ENCODE measurements at regions not wholly inside any gene's neighbourhood (a gene's known extent, or its start where the extent isn't known, plus 50 kb on each side); places are given as distances from the start of the nearest gene placed in this dataset.
A peak's percentile ranks its signal among the peaks of the same experiment; 100 is the strongest.

DNA sequence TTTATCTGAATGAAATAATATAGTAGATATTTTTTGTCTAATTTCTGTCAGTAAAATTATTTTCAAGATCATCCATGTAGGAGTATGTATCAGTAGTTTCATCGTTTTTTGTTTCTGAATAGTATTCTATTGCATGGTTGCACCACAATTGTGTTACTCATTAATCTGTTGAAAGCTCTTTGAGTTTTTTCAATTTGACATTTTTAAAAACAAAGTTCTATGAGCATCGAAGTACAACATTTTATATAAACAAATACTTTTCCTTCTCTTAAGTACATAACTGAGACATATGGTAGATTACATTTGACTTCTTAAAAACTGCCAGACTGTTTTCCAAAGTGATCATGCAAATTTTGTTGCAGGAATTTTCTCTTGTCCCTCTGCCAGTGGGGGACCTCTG lies 1113.1 kb upstream of the CITED2 start:
- no peak for DNase-seq (ENCODE audit: low spot score)
- Histone ChIP-seq H3K4me3 (no peak overlapping the region), H3K27ac (no peak overlapping the region)
- TF ChIP-seq CTCF (IDR thresholded peaks at IDR 0.05), result no peak

DNA sequence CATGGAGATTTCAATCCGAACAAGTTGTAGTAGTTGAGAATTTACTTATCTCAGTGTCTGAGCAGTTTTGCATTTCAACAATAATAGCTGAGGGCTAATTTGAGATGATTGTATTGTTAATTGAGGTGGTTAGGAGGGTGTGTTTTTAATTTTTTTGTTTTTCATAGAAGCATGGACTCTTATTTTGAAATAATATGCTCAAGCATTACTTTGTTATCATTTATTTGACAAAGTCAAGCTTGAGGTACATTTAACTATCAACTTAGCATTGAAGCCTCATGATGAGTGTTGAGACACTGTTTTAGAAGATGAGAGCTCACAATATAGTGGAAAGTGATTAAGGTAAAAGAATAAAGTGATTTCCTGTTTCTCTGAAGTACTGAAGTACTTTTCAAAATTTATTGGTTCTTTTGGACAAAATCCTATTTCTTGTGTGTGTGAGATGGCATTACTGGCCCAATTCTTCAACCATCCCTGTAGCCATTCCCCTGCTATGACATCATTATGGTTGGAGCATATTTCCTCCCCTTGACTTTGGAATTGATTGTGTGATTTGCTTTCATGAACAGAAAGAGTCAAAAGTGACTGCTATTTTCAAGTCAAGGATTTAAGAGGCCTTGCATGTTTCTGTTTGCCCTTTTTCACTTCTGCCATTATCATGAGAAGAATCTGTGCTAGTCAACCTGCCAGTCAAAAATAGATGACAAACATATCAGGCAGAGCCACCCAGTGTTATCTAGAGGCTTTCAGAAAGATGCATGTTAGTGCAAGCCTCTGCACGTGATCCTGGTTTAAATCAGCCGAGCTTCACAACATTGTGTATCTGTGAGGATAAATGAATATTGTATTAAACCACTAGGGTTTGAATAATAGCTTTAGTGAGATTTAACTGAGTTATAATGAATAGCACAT lies 1112.3 kb upstream of the CITED2 start:
- DNase-seq (ENCODE audit: low spot score), result no peak
- H3K27ac ChIP-seq, result no peak overlapping the region
- H3K4me3 ChIP-seq, result no peak overlapping the region
- TF ChIP-seq CTCF (IDR thresholded peaks at IDR 0.05), result no peak

GRCh38 chr6:140485740-140486449 lies 1111.4 kb upstream of the CITED2 start:
- peak overlapping the region in 1 of 2 donors; percentile 20 for H3K27ac ChIP-seq

DNA sequence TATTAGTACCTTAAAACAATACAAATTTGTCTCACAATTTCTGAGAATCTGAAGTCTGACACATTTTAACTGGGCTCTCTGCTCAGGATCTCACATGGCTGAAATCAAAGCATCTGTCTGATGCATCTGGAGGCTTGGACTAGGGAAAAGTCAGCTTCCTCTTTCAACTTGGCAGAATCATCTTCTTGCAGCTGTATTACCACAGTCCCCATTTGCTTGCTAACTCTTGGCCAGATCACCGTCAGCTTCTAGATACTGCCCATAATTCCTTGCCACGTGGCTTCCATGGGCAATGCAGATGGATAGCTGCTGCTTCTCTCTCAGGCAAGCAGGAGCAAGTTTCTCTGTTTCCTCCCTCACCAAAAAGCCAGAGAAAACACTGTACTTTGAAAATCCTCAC lies 1106.4 kb upstream of the CITED2 start:
- no peak for TF ChIP-seq CTCF (IDR thresholded peaks at IDR 0.05)
- DNase-seq (ENCODE audit: low spot score), result no peak
- H3K4me3 ChIP-seq, result no peak overlapping the region
- H3K27ac ChIP-seq, result no peak overlapping the region

More at GRCh38 chr6:140485740-140486449, 1111.4 kb upstream of the CITED2 start:
- no peak for TF ChIP-seq CTCF (IDR thresholded peaks at IDR 0.05)
- no peak for DNase-seq (ENCODE audit: low spot score)
- no peak overlapping the region for H3K4me3 ChIP-seq

DNA sequence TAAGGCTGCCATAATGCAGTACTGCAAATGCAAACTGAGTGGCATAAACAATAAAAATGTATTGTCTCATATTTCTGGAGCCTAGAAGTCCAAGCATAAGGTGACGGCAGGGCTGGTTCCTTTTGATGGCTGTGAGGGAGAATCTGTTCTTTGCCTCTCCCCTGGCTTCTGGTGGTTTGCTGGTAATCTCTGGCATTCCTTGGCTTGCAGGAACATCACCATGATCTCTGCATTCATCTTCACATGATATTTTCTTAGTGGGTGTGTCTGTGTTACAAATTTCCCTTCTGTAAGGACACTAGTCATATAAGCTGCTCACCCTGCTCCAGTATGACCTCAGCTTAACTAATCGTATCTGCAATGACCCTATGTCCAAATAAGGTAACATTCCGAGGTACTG lies 1104.2 kb upstream of the CITED2 start:
- no peak for DNase-seq (ENCODE audit: low spot score)
- no peak overlapping the region for H3K4me3 ChIP-seq
- H3K27ac ChIP-seq, result no peak overlapping the region
- TF ChIP-seq CTCF (IDR thresholded peaks at IDR 0.05), result no peak

- TF ChIP-seq CTCF (IDR thresholded peaks at IDR 0.05), result no peak
- Histone ChIP-seq H3K4me3 (no peak overlapping the region), H3K27ac (no peak overlapping the region)
- no peak for DNase-seq (ENCODE audit: low spot score)
These were observed 1100.6 kb upstream of the CITED2 start for GRCh38 chr6:140475086-140475485.

Measured in coronary artery (tissue), 2 donors.